ENCODE measurements at regions not wholly inside any gene's neighbourhood (a gene's known extent, or its start where the extent isn't known, plus 50 kb on each side); places are given as distances from the start of the nearest gene placed in this dataset.
"Not testable (repeated sequence)": the region's sequence is repeated elsewhere in the genome, so short reads cannot be mapped to it uniquely, and the experiment has no call there.

- Mint-ChIP-seq H3K4me3 (no peak overlapping the region), H3K4me1 (ENCODE audit: low read depth in 2 of 2) (no peaks in the 10 kb centered on the region), H3K27me3 (peaks cover 3 to 7% of the 10 kb centered on the region in 2 donors), H3K9me3 (no peaks in the 10 kb centered on the region), H3K27ac (no peak overlapping the region), H3K36me3 (no peaks in the 10 kb centered on the region)
- ATAC-seq (no peak), DNase-seq (ENCODE audit: low spot score) (no peak)
Measured at GRCh38 chr12:59517522-59517921, 78.3 kb upstream of the SLC16A7 start.

- H3K27me3 Mint-ChIP-seq = peaks cover 0 to 4% of the 10 kb centered on the region in 2 donors
- no peaks in the 10 kb centered on the region for H3K36me3 Mint-ChIP-seq
- DNase-seq (ENCODE audit: low spot score) (no peak), ATAC-seq (no peak)
- H3K4me3 Mint-ChIP-seq = no peak overlapping the region
- peaks cover 0 to 7% of the 10 kb centered on the region in 2 donors for H3K4me1 Mint-ChIP-seq (ENCODE audit: low read depth in 2 of 2)
- no peak overlapping the region for H3K27ac Mint-ChIP-seq
- H3K9me3 Mint-ChIP-seq = no peaks in the 10 kb centered on the region
Measured at GRCh38 chr12:59500915-59501314, 94.9 kb upstream of the SLC16A7 start.

DNA sequence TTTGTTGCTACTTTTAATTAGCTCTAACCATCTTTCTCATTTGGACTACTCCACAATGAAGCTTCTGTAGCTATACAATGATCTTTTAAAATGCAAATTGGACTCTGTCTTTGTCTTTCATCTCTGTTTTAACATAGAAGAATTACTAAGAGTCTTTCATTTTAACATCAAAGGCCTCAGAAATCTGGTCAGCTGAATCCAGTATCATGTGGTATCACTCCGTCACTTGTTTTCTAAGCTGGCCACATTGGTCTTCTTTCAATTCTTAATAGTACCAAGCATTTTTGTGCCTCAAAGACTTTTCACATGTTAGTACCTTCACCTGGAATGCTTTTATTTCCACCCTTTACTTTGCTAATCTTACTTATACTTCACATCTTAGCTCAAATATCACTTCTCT, 95.5 kb upstream of the SLC16A7 start:
- no peak overlapping the region for H3K27ac Mint-ChIP-seq
- no peaks in the 10 kb centered on the region for H3K9me3 Mint-ChIP-seq
- peaks cover 0 to 4% of the 10 kb centered on the region in 2 donors for H3K27me3 Mint-ChIP-seq
- DNase-seq (ENCODE audit: low spot score) (no peak), ATAC-seq (no peak)
- peaks cover 0 to 7% of the 10 kb centered on the region in 2 donors for H3K4me1 Mint-ChIP-seq (ENCODE audit: low read depth in 2 of 2)
- H3K4me3 Mint-ChIP-seq = no peak overlapping the region
- no peaks in the 10 kb centered on the region for H3K36me3 Mint-ChIP-seq

DNA sequence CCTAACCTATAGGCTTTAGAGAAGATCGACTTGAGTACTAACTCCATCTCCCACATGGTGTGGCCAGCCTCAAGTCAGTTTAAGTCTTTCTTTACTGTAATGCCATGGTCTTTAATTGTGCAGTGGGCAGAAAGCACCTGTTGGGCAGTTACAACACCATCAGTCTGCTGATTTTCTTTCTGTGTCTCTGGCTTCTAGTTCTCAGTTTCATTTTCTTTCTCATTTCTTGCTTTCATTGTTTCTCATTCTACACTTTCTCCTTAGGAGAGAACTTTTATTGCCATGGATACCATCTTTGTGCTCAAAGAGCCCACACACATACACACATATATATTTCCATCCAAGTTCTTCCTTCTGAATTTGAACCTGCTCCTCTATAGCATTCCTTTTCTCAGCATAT, 96.1 kb upstream of the SLC16A7 start:
- peaks cover 0 to 7% of the 10 kb centered on the region in 2 donors for H3K4me1 Mint-ChIP-seq (ENCODE audit: low read depth in 2 of 2)
- ATAC-seq = peak in 1 of 2 donors; percentile 33
- H3K4me3 Mint-ChIP-seq = no peak overlapping the region
- peaks cover 4% of the 10 kb centered on the region in 2 donors for H3K27me3 Mint-ChIP-seq
- H3K9me3 Mint-ChIP-seq = no peaks in the 10 kb centered on the region
- no peak for DNase-seq (ENCODE audit: low spot score)
- H3K36me3 Mint-ChIP-seq = no peaks in the 10 kb centered on the region
- no peak overlapping the region for H3K27ac Mint-ChIP-seq

- H3K36me3 Mint-ChIP-seq = no peaks in the 10 kb centered on the region
- DNase-seq (ENCODE audit: low spot score) (no peak), ATAC-seq (no peak)
- H3K9me3 Mint-ChIP-seq = peaks cover 2% of the 10 kb centered on the region
- H3K4me3 Mint-ChIP-seq = no peak overlapping the region
- peaks cover 0 to 9% of the 10 kb centered on the region in 2 donors for H3K27me3 Mint-ChIP-seq
- H3K4me1 Mint-ChIP-seq (ENCODE audit: low read depth in 2 of 2) = peaks cover 0 to 1% of the 10 kb centered on the region in 2 donors
- no peak overlapping the region for H3K27ac Mint-ChIP-seq
Measured at GRCh38 chr12:59494617-59495016, 101.2 kb upstream of the SLC16A7 start.

DNA sequence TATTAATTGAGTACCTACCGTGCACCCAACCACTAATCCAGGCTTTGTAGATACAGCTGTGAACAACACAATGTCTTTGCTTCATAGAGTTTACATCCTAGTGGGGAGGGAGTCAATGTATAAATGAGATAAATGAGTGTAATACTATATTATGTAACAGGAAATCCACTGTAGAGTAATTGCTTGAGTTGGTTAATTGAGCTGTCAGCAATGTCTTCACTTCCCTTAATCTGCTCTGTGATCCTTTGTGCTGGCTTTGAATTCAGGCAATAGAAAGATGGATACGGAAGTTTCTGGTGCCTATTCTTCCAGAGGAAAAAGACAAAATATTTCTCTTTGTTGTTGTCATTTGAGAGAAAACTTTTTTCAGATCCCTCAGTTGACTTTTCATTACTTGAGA, 104.0 kb upstream of the SLC16A7 start:
- no peak for ATAC-seq
- H3K4me3 Mint-ChIP-seq = no peak overlapping the region
- H3K27ac Mint-ChIP-seq = no peak overlapping the region
- DNase-seq (ENCODE audit: low spot score) = no peak
- H3K9me3 Mint-ChIP-seq = peaks cover 2% of the 10 kb centered on the region
- no peaks in the 10 kb centered on the region for H3K36me3 Mint-ChIP-seq
- H3K27me3 Mint-ChIP-seq = peaks cover 0 to 9% of the 10 kb centered on the region in 2 donors
- H3K4me1 Mint-ChIP-seq (ENCODE audit: low read depth in 2 of 2) = no peaks in the 10 kb centered on the region

- Mint-ChIP-seq H3K4me3 (no peak overlapping the region), H3K4me1 (ENCODE audit: low read depth in 2 of 2) (no peaks in the 10 kb centered on the region), H3K27me3 (no peaks in the 10 kb centered on the region), H3K27ac (no peak overlapping the region), H3K9me3 (peaks cover 2% of the 10 kb centered on the region), H3K36me3 (no peaks in the 10 kb centered on the region)
- ATAC-seq (no peak), DNase-seq (ENCODE audit: low spot score) (no peak)
Measured at GRCh38 chr12:59486827-59487226, 109.0 kb upstream of the SLC16A7 start.

- Mint-ChIP-seq H3K4me1 (ENCODE audit: low read depth in 2 of 2) (no peaks in the 10 kb centered on the region), H3K27ac (no peak overlapping the region), H3K27me3 (no peaks in the 10 kb centered on the region), H3K4me3 (no peak overlapping the region), H3K36me3 (peaks cover 4% of the 10 kb centered on the region), H3K9me3 (no peaks in the 10 kb centered on the region)
- DNase-seq (ENCODE audit: low spot score) = no peak
- ATAC-seq = no peak
Measured at GRCh38 chr12:59484575-59484974, 111.3 kb upstream of the SLC16A7 start.

DNA sequence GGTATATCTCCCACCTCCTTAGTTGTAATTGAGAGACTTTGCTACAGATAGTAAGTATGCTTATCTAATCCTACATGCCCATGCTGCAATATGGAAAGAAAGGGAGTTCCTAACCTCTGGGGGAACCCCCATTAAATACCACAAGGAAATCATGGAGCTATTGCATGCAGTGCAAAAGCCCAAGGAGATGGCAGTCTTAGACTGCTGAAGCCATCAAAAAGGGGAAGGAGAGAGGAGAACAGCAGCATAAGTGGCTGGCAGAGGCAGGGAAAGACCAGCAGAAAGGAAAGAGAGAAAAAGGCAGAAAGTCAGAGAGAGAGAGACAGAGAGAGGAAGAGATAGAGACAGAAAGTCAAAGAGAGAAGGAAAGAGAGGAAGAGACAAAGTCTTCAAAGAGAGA, 121.6 kb upstream of the SLC16A7 start:
- not testable (repeated sequence) for DNase-seq (ENCODE audit: low spot score); H3K4me3 Mint-ChIP-seq; H3K27me3 Mint-ChIP-seq; H3K27ac Mint-ChIP-seq; H3K9me3 Mint-ChIP-seq; ATAC-seq; H3K36me3 Mint-ChIP-seq; H3K4me1 Mint-ChIP-seq (ENCODE audit: low read depth in 2 of 2)

- Mint-ChIP-seq H3K9me3 (peaks cover 6% of the 10 kb centered on the region), H3K27ac (no peak overlapping the region), H3K27me3 (no peaks in the 10 kb centered on the region), H3K4me3 (no peak overlapping the region), H3K4me1 (ENCODE audit: low read depth in 2 of 2) (no peaks in the 10 kb centered on the region), H3K36me3 (peaks cover 4% of the 10 kb centered on the region)
- DNase-seq (ENCODE audit: low spot score) (no peak), ATAC-seq (no peak)
Measured at GRCh38 chr12:59472273-59472672, 123.6 kb upstream of the SLC16A7 start.

GRCh38 chr12:59459966-59460660, 135.7 kb upstream of the SLC16A7 start:
- Mint-ChIP-seq H3K27me3 (peaks cover 0 to 2% of the 10 kb centered on the region in 2 donors), H3K27ac (no peak overlapping the region), H3K36me3 (no peaks in the 10 kb centered on the region), H3K4me1 (ENCODE audit: low read depth in 2 of 2) (no peaks in the 10 kb centered on the region), H3K9me3 (peaks cover 3% of the 10 kb centered on the region), H3K4me3 (no peak overlapping the region)
- no peak for ATAC-seq
- DNase-seq (ENCODE audit: low spot score) = no peak

DNA sequence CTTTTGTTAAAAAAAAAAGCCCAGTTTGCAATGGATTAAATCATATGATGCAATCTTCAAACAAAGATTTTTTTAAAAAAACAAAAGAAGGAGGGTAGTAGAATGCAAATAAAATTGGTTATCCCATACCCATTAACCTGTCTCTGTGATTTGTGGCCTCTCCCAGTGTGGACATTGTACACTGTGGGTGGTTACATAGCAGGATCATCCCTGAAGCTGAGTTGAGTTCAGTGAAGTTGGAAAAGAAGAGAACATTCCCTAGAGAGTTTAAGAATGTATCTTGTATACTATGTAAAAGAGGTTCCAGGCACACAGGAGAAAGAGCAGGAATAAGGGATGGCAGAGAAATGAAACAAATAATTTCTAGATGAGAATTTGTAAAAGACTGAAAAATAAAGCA, 142.4 kb upstream of the SLC16A7 start:
- DNase-seq (ENCODE audit: low spot score) (no peak), ATAC-seq (no peak)
- no peak overlapping the region for H3K4me3 Mint-ChIP-seq
- H3K36me3 Mint-ChIP-seq = no peaks in the 10 kb centered on the region
- no peak overlapping the region for H3K27ac Mint-ChIP-seq
- no peaks in the 10 kb centered on the region for H3K27me3 Mint-ChIP-seq
- H3K4me1 Mint-ChIP-seq (ENCODE audit: low read depth in 2 of 2) = no peaks in the 10 kb centered on the region
- H3K9me3 Mint-ChIP-seq = no peaks in the 10 kb centered on the region

DNA sequence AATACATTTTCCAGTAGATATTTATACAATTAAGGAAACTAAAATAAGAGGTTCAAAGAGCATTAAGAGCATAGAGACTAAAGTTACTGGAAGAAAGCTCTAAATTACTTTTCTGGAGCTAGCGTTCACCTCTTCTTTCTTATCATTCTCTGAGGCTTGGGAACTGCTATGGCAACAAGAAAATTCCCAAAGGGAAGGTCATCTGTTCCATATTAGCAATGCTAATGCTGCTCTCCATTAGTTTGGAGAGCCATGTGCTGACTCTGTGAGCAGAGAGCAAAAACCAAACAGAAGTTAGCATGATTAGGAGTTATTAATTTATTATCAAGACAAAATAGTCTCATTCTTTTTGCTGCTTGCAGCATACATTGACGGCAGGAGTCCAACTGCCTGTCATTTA, 143.1 kb upstream of the SLC16A7 start:
- no peaks in the 10 kb centered on the region for H3K36me3 Mint-ChIP-seq
- no peaks in the 10 kb centered on the region for H3K27me3 Mint-ChIP-seq
- no peak overlapping the region for H3K4me3 Mint-ChIP-seq
- DNase-seq (ENCODE audit: low spot score) = no peak
- no peaks in the 10 kb centered on the region for H3K9me3 Mint-ChIP-seq
- no peak overlapping the region for H3K27ac Mint-ChIP-seq
- no peak for ATAC-seq
- no peaks in the 10 kb centered on the region for H3K4me1 Mint-ChIP-seq (ENCODE audit: low read depth in 2 of 2)

DNA sequence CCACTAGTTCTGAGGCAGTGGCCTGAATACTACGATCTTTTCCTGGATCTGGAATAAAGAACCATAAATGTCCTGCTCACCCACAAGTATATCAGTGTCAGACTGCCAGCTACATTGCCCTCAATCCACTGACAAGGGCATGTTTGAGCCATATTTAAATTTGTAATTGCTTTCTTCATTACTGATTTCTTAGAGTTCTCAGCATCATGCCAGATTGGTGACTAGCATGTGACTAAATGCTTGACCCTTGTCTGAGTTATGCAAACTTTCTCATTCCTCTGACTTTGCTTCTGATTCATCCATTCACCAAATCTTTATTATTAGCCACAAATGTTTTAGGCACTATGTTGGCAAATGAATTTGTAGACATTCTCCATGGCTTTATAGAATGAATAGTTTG, 143.6 kb upstream of the SLC16A7 start:
- DNase-seq (ENCODE audit: low spot score) = no peak
- H3K4me3 Mint-ChIP-seq = no peak overlapping the region
- no peaks in the 10 kb centered on the region for H3K36me3 Mint-ChIP-seq
- no peak overlapping the region for H3K27ac Mint-ChIP-seq
- H3K9me3 Mint-ChIP-seq = no peaks in the 10 kb centered on the region
- H3K27me3 Mint-ChIP-seq = no peaks in the 10 kb centered on the region
- ATAC-seq = no peak
- no peaks in the 10 kb centered on the region for H3K4me1 Mint-ChIP-seq (ENCODE audit: low read depth in 2 of 2)

GRCh38 chr12:59446116-59446515, 149.7 kb upstream of the SLC16A7 start:
- ATAC-seq = no peak

More at GRCh38 chr12:59446116-59446515, 149.7 kb upstream of the SLC16A7 start:
- DNase-seq (ENCODE audit: low spot score) = no peak
- H3K4me3 Mint-ChIP-seq = no peak overlapping the region
- peaks cover 8% of the 10 kb centered on the region for H3K9me3 Mint-ChIP-seq
- H3K27ac Mint-ChIP-seq = no peak overlapping the region
- H3K27me3 Mint-ChIP-seq = peaks cover 0 to 14% of the 10 kb centered on the region in 2 donors
- H3K4me1 Mint-ChIP-seq (ENCODE audit: low read depth in 2 of 2) = no peaks in the 10 kb centered on the region
- peaks cover 15% of the 10 kb centered on the region for H3K36me3 Mint-ChIP-seq
